ENCODE measurements at regions not wholly inside any gene's neighbourhood (a gene's known extent, or its start where the extent isn't known, plus 50 kb on each side); places are given as distances from the start of the nearest gene placed in this dataset.

- TF ChIP-seq CTCF (IDR thresholded peaks at IDR 0.05; ENCODE audit: low read depth, low read length) (no peak), MYC (IDR thresholded peaks at IDR 0.05; ENCODE audit: low read depth, low read length) (no peak)
Measured at GRCh38 chr11:134761386-134761785, 349.3 kb upstream of the B3GAT1 start.

All from NB4 (cell line).